Fibroblast of peridontal ligament (primary cell): ENCODE measurements at regions not wholly inside any gene's neighbourhood (a gene's known extent, or its start where the extent isn't known, plus 50 kb on each side); places are given as distances from the start of the nearest gene placed in this dataset.
A peak's percentile ranks its signal among the peaks of the same experiment; 100 is the strongest.

Source experiments
- DNase-seq: peaks from one replicate; pipeline ENCODE4 v3.0.0-alpha.2; 2010; ENCODE audit errors: extremely low read depth

DNA sequence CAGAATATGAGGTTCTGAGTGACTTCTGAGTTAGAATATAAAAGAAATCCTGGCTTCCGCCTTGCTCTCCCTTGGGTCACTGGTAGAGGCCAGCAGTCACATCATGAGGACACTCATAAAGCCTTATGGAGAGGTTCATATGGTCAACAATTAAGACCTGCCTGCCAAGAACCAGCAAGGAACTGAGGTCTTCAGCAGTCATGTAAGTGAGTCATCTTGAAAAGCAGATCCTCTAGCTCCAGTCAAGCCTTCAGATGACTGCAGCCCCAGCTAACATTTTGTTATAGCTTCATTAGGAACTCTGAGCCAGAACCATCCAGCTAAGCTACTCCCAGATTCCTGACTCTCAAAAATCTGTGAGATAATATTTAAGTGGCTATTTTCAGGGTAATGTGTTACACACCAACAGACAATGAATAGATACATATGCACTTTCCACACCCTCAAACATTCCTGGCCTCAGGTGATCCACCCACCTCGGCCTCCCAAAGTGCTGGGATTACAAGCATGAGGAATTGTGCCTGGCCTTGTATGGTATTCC, 447.2 kb downstream of the SHQ1 start:
- no peak for DNase-seq

DNA sequence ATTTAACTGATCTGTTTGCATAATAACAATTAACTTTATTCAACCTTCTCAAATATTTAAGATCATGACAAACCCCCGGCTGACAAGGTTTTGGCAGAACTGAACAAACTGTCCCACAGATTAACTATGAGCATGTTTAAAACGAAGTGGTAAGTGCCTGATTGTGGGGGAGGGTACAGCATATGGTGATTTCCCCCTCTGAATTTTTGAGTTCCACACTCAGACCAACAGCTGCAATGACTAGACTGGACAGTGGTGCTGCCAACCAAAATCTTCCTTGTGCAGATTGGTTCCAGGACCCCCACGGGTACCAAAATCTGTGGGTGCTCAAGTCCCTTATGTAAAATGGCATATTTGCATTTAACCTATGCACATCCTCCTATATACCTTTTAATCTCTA, 449.5 kb downstream of the SHQ1 start:
- DNase-seq: no peak

DNA sequence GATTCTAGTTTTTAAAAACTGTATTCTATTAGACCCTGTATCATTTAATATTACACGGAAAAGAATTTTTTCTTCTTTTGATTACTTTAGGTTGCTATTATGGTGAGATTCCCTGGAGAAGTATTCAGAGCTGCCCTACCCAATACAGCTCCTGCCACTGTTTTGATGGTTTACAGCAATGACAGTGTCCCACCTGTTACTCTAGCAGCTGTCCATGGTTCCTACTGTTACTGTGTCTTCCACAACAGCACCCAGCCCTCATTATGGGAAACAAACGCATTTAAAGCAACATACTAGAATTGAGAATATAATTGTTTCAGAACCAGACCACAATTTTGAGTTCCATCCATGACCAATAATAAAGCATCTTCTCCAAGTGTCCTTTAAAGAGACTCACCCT, 450.7 kb downstream of the SHQ1 start:
- DNase-seq: no peak

DNA sequence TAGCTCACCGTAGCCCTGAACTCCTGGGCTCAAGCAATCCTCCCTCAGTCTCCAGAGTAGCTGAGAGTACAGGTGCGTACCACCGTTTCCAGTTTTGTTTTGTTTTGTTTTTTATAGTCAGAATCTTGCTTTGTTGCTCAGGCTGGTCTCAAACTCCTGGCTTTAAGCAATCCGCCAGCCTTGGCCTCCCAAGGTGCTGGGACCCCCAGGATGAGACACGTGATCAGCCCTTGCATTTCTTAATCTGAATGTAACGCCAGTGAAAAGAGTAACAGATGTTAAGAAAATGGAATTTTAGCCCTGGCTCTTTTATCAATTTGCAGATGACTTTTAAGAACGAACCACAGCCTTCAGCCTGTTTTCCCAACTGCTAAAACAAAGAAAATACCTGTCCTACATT, 451.3 kb downstream of the SHQ1 start:
- DNase-seq: no peak

DNA sequence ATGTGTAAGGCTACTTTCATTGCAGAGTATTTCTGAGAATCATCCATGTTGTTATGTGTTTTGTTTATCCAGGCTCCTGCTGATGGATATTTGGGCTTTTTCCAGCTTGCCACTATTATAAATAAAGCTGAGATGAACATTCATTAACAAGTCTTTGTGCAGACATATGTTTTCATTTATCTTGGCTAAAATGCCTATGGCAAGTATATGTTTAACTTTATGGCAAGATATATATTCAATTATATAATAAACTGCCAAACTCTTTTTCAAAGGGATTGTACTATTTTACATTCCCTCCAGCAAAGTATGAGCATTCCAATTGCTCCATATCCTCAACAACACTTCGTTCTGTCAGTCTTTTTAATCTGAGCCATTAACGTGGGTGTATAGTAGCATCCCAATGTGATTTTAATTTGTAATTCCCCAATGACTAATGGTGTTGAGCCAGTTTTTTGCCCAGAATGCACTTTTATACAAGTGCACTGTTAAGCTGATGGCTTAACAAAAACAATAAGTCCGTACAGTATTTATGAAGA, 452.4 kb downstream of the SHQ1 start:
- no peak for DNase-seq

DNA sequence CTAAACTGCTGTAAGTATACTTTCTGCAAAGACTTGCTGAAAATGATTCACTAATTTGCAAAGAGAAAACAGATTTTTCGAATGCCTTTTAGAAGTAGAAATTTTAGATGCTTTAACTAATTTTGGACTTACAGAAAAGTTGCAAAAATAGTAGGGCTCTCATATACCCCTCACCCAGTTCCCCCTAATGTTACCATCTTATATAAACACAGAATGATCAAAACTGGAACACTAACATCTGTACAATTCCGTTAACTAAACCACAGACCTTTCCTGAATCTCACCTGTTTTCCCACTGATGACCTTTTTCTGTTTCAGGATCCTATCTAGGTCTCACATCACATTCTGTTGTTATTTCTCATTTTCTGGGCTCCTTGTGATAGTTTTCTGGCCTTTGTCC, 454.8 kb downstream of the SHQ1 start:
- DNase-seq: no peak

DNA sequence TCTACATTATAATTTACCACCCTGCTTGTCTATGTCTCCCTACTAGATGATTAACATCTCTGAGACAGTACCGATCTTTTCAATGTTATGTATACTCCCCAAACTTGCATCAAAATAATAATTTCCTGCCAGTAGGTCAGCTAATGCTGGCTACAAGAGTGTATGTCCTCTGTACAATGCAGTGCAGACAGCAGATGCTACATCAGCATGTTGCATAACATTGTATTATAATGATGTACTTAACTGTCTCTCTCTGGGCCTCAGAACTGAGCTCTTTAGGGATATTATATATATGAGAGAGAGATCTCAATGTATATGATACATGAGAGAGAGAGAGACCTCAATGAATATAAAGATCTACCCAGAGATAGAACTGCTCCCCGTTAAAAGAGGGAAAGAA, 456.6 kb downstream of the SHQ1 start:
- DNase-seq: no peak

DNA sequence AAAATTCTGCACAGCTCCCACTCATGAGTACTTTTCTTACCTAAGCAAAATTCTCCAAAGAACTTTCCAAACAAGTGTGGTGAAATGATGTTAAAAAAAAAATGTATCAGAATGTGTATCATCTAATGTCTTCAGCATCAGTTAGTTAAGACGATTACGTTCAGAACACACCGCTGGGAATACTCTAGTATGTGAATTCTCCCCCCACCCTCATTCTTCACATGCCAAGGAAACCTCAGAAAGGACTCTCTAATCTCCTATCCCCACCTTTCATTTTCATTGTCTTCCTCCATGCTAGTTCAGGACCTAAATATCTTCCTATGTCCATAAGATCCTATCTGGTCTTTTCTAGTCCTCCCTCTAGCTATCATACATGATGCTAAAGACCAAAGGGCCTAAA, 457.4 kb downstream of the SHQ1 start:
- DNase-seq: peak; percentile 22

DNA sequence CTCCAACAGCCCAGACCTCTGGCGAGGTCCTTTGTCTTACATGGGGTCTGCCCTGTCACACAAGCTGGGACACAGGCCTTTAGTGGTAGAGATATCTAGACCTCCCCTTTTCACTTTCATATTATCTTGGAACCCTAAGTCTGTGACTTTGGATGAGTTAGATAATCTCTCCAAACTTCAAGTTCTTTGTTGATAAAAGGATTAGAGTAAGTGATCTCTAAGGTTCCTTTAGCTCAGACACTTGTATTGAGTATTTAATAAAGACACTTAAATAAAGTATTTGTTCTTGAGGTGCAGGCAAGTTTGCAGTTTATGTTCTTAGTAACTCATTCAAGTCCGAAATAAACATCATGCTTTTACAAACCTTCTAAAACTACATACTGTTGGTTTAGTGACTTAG, 459.6 kb downstream of the SHQ1 start:
- no peak for DNase-seq

DNA sequence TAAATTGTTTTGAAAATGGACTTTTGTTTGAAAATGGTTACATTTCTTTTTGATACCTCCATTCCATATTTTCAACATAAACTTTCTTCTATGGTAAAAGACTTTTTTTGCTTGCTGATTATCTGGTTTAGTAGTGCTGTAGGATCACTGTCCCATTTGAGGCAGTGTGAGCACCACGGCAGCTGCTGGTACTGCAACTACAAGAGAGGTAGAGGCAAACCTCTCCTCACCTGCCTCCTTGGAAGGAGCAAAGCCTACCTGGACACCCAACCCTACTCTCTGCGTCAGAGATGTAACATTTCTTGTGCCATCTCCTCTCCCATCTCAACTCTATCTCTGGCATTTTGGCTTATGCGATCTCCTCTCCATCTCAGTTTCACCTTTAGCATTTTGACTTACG, 460.1 kb downstream of the SHQ1 start:
- no peak for DNase-seq

DNA sequence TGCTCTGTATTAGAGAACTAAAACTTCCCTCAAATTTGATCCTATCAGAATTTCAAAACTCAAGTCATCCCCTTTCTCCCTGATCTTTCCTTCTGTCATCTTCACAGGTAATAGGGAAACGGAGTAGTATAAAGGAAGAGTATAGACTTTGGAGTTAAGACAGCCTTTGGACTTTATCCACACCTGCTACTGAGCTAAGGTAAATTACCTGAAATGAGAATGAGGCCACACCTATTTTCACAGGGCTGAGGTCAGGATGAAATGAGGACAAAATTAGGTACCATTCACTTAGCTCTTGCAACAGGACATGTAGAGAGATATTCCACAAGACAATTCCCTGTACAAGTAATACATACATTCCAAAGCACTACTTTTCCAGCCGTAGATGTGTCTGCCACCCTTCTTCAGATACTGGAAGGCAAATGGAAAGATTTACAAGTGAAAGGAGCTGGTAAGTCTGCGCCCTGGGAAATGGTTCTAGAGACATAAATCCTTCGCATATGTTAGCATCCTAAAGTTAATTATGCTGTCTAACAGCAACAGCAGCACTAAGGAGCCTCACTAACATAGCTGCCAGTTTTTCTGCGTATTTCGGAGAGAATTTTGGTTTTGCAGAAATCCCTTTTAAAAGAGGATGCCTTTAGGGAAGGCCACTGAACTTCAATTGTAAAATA, 461.8 kb downstream of the SHQ1 start:
- DNase-seq: no peak

DNA sequence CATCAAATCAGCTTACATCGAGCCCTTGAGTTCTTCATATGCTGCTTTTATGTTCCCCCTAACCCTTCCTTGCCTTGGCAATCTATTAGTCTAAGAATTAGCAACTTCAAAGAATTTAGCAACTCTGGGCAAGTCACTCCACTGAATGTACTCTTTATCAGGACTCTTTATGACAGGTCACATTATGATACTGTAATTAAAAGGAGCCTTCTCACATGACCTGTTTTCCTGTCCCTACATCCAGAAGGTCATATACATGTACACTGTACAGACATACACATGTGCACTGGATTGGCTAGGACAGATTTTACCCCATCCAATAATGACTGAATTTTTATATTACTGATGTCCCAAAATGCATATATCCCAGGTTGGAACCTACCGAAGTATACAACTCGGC, 463.1 kb downstream of the SHQ1 start:
- no peak for DNase-seq

DNA sequence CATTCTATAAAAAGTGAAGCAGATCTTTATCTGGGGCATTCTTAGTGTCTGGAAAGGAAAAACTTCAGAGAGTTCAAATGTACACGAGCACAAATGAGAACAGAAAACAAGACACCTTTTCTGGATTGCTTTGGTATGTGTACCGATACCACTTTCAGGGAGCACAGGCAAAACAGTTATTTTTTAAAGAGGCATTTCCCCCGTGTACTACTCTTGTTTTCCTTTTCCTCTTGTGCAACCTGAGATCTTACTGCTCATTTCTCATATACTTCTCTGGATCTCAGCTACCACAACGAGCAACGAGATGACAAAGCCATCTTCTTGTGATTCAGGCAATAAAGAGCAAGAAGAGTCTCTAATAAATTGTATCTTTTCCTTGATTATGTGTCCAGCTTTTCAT, 463.6 kb downstream of the SHQ1 start:
- DNase-seq: no peak

DNA sequence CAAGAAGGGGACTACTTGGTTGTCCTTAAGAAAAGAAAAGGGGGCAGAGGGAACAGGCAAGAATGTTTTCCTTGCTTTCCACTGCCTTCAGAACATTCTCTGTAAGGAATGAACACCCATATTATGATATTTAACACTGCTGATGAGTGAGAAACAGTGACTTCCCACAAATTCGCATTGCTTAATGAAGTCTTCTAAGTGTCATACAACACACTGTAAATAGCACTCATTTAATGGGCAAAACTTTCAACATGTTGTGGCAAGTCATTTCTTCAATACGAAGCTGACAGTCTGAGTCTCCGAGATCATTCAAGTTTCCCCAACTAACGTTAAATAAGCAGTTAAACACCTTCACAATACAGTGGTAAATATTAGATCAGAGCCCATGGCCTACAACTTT, 464.4 kb downstream of the SHQ1 start:
- no peak for DNase-seq

DNA sequence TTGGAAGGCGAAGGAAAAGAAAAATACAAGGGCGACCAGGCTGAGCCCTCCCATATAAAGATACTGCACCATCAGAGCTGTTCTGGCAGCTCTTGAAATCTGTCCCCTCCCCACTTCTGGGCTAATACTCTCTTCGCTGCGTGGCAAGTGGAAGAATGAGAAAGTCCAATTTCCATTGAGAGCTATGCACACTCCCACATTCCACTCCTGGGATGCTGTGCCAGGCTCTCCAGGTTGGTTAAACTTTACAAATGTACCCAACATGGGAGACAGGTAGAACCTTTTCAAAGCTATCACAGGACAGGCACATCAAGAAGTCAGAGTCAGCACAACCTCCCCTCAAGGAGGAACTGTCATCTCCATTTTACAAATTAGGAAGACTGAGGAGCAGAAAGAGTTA, 465.0 kb downstream of the SHQ1 start:
- DNase-seq: no peak

DNA sequence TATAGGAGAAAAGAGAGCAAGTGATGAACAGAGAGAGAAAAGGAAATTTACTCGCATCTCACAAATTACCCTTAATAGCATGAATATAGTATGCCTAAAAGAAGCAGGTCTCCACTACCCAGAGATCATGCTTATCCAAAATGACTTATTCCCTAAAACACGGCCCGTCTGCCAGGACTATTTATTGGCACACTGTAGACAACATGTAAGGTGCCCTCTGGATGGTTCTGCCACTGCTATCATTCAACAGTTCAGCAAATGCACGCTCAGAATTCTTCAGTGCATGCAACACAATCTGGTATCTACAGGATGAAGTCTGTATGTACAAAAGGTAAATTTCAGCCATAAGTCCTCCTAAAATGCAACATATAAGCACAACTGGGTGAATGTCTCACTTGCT, 465.8 kb downstream of the SHQ1 start:
- DNase-seq: no peak

DNA sequence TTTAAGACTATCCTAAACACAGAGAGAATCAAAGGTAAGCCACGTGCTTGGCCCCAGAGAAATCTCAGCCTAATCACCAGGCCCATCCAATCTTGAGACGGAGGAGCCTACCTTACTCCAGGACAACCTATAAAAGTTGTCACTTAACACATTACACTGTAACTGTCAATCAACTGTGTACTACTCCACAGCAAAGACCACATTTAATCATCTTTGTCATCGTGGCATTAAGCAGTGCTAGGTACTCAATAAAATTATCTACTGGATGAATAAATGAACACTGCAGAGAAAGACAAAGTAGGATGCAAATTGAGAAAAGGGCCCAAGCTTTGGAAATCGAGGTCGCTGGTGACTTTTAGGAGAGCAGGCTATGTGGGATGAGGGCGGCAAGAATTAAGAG, 466.7 kb downstream of the SHQ1 start:
- DNase-seq: no peak

DNA sequence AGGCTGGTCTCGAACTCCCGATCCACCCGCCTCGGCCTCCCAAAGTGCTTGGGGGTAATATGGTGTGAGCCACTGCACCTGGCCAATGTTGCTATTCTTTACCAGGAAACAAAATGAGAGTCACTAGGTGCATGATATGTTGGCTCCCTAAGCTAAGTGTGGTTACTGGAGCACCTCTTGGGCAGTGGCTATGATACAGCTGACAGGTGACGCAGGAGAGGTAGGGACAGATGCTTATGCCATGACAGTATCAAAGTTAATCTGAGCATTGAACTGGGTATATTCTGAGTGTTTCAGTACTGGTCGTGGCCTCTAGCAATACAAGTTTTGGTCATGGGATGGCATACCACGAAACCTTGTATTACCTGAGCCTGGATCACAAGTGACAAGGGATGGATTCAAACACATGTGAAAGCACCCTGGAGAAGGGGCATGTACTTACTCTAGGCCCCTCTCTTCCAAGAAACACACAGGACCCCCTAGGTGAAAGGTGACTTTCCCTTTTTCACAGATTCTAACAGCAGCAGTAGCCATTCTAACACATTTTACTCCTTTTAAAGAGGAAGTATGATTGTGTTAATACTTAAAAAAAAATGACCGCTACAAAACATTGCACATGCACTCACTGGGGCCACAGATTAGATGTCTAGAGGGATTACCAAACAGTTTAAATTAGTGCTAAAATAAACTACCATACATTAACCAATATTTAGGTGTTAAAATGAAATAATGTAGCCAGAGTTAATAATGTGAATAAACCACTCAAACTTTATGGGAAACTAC, 467.3 kb downstream of the SHQ1 start:
- no peak for DNase-seq

DNA sequence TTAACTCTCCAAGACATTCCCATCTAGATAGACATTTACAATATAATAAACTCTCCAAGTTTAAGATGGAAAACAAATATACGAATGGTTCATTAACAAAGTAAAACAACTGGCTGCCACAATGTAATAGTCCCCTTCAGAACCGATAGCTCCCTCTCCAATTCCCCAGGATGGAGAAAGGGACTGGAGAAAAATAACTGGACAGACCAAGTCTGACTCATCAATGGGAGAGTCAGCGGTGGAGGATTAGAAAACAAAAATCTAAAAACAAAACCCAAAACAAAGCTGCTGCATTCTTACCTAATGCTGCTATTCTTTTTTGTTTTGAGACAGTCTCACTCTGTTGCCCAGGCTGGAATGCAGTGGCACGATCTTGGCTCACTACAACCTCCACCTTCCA, 468.1 kb downstream of the SHQ1 start:
- DNase-seq: peak; percentile 33

DNA sequence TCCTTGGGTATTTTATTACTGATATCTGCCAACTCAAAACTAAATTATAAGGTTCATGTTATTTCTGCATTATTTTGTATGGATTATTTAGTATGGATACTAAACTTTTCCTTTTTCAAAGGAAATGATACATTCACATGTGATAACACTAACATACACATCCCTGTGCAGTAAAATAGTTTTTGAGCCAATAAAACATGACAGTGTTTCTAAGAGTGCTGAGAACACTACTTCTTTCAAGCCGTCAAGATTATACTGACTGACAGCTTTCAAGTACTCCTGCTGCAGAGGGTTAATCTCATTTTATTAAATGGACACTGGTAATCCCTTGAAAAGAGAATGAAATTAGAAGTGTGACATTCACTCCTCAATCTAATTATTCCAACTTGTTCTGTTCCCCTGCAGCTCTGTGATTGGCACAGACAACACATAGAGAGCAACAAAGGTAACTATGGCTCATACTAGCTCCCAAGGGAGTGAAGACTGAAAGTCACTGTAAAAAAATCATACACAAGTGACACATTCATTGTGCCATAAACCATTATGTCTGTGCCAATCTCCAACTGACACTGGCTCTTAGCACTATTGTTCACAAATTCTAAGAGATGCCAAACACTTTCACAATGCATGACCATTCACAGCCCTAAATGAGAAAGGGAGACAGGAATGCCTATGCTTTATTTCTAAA, 468.6 kb downstream of the SHQ1 start:
- DNase-seq: no peak

DNA sequence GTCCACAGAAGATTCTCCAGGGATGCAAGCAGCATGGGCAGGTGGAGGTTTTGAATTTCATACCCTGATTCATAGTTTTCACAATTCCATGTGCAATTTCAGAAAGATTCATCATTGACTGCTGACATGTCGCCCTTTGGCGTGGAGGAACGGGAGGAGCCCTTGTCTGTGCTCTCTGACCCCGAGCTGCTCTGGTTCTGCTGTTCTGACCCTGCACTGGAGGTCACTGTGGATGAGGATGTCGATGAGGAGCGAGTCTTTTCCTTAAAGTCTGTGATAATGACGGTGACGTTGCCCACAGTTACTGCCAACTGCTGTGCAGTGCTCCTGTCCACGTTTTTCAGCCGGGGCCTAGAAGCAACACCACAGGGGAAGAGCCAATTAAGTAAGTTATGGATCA, 470.0 kb downstream of the SHQ1 start:
- DNase-seq: no peak

DNA sequence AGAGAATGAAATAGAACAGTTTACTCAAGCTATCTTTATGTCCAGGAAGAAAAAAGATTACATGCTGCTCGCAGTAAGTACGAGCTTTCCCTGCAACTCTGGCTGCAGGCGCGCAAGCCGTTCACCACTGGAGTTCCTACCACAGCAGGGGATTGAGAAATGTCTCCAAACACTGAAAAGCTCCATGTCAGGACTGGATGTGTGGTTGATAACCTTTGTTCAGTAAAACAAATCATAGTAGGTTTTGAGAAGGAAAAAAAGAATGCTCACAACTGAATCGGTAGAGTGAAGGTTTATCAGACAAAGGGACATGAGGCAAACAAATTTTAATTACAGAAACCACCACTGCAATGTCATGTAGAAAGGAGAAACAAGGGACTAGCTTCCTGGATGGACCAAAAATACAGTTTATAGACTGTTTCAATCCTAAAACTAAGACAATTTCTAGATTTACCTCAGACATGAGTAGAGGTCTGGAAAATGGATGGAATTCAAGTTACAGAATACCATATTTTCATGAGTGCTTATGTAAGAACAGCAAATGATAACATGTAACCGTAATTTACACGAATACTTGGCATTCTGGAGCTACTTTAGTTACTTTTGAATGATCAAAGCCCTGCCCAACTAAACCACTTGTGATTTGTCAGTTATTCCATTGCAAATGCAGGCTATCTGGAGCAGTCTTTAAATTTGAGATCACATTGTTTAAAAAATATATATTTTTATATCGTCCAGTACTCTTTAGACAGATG, 471.1 kb downstream of the SHQ1 start:
- DNase-seq: no peak
